ENCODE measurements at regions not wholly inside any gene's neighbourhood (a gene's known extent, or its start where the extent isn't known, plus 50 kb on each side); places are given as distances from the start of the nearest gene placed in this dataset.

DNA sequence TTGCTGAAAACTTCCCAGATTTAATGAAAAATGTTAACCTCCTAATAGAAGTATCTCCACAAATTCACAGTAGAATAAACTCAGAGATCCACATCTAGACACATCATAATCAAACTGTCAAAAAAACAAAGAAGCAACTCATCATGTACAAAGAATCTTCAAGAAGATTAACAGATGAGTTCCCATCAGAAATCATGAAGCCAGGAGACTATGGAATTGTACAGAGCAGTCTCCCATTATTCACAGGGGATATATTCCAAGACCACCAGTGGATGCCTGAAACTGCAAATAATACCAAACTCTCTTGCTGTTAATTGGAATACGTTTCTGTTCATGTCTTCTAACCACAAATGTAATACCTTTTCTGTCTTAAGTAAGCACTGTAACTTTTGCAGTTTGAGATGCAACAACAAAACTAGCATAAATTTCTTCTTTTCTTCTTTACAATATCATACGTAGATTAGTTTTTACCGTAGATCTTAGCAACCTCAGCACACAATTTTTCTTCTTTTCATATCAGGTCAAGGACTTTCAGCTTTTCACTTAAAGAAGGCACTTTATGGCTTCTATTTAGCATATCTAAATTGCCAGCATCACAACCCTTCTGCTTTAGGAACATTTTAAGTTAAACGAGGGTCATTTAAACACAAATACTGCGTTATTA lies 70.3 kb upstream of the MIR17HG start:
- no peaks in the 10 kb centered on the region for H3K36me3 Mint-ChIP-seq (ENCODE audit: low read depth)
- H2AFZ ChIP-seq, result no peak overlapping the region

DNA sequence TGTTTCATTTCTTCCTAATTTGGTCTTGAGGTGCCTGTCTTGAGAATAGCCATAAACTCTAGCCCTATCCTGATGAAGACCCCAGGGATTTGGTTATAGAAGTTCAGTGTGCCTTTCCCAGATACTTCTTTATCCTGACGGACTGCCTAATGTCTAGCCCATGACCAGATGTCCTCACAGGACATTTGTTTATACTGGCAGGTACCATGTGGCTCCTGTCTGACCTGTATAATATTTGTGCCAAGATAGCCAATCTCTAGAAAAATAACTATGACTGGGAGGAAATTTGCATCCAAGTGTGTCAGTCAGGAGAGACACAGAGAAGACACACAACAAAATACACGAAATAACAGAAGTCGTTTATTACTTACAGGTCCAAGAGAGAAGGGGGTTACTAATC lies 69.2 kb upstream of the MIR17HG start:
- H3K79me2 ChIP-seq (replicated peaks; ENCODE audit: insufficient read depth), result no peaks in the 10 kb centered on the region
- TF ChIP-seq, protein P1, sequence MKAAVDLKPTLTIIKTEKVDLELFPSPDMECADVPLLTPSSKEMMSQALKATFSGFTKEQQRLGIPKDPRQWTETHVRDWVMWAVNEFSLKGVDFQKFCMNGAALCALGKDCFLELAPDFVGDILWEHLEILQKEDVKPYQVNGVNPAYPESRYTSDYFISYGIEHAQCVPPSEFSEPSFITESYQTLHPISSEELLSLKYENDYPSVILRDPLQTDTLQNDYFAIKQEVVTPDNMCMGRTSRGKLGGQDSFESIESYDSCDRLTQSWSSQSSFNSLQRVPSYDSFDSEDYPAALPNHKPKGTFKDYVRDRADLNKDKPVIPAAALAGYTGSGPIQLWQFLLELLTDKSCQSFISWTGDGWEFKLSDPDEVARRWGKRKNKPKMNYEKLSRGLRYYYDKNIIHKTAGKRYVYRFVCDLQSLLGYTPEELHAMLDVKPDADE (IDR thresholded peaks at IDR 0.05), result no peak
- H3K4me3 Mint-ChIP-seq, result no peak overlapping the region
- no peak for DNase-seq (ENCODE audit: low spot score)
- no peaks in the 10 kb centered on the region; the same call in 2 of the 3 replicates for H3K4me1 Mint-ChIP-seq
- H4K20me1 ChIP-seq (replicated peaks; ENCODE audit: insufficient read depth), result no peaks in the 10 kb centered on the region
- H3K9me2 ChIP-seq (ENCODE audit: insufficient read depth), result no peaks in the 10 kb centered on the region
- no peaks in the 10 kb centered on the region for H3F3A ChIP-seq (replicated peaks; ENCODE audit: low read depth)
- H3K27ac Mint-ChIP-seq, result no peak overlapping the region
- no peaks in the 10 kb centered on the region for H3K36me3 Mint-ChIP-seq (ENCODE audit: low read depth)
- H3K27me3 ChIP-seq (ENCODE audit: insufficient read depth), result no peaks in the 10 kb centered on the region
- H3K27me3 Mint-ChIP-seq (ENCODE audit: insufficient read depth, low read depth, poor library complexity), result no peaks in the 10 kb centered on the region
- no peak overlapping the region for H3K4me2 ChIP-seq
- H2AFZ ChIP-seq, result no peak overlapping the region
- H3K27ac ChIP-seq (ENCODE audit: low read depth), result no peak overlapping the region
- no peak for ATAC-seq
- H3K4me1 ChIP-seq (ENCODE audit: insufficient read depth), result no peaks in the 10 kb centered on the region
- no peaks in the 10 kb centered on the region for H3K36me3 ChIP-seq (ENCODE audit: insufficient read depth)
- no peak overlapping the region for H3K4me3 ChIP-seq
- no peaks in the 10 kb centered on the region for H3K9me3 Mint-ChIP-seq

More for the DNA sequence above, 70.3 kb upstream of the MIR17HG start:
- Mint-ChIP-seq H3K9me3 (no peaks in the 10 kb centered on the region), H3K27me3 (ENCODE audit: insufficient read depth, low read depth, poor library complexity) (no peaks in the 10 kb centered on the region), H3K4me1 (no peaks in the 10 kb centered on the region; the same call in 2 of the 3 replicates), H3K27ac (no peak overlapping the region; the same call in 1 of the 2 replicates), H3K4me3 (no peak overlapping the region)
- TF ChIP-seq ZNF331 (CRISPR knock-in tag; IDR thresholded peaks at IDR 0.05; ENCODE audit: low read depth), result no peak
- TF ChIP-seq EZH2 (IDR thresholded peaks at IDR 0.05; ENCODE audit: low read depth, unreplicated experiment), result no peak
- TF ChIP-seq, protein P2, sequence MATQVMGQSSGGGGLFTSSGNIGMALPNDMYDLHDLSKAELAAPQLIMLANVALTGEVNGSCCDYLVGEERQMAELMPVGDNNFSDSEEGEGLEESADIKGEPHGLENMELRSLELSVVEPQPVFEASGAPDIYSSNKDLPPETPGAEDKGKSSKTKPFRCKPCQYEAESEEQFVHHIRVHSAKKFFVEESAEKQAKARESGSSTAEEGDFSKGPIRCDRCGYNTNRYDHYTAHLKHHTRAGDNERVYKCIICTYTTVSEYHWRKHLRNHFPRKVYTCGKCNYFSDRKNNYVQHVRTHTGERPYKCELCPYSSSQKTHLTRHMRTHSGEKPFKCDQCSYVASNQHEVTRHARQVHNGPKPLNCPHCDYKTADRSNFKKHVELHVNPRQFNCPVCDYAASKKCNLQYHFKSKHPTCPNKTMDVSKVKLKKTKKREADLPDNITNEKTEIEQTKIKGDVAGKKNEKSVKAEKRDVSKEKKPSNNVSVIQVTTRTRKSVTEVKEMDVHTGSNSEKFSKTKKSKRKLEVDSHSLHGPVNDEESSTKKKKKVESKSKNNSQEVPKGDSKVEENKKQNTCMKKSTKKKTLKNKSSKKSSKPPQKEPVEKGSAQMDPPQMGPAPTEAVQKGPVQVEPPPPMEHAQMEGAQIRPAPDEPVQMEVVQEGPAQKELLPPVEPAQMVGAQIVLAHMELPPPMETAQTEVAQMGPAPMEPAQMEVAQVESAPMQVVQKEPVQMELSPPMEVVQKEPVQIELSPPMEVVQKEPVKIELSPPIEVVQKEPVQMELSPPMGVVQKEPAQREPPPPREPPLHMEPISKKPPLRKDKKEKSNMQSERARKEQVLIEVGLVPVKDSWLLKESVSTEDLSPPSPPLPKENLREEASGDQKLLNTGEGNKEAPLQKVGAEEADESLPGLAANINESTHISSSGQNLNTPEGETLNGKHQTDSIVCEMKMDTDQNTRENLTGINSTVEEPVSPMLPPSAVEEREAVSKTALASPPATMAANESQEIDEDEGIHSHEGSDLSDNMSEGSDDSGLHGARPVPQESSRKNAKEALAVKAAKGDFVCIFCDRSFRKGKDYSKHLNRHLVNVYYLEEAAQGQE (IDR thresholded peaks at IDR 0.05; ENCODE audit: unreplicated experiment), result no peak
- no peak overlapping the region for H3K4me3 ChIP-seq
- no peaks in the 10 kb centered on the region for H4K20me1 ChIP-seq (replicated peaks; ENCODE audit: insufficient read depth)
- no peaks in the 10 kb centered on the region for H3K36me3 ChIP-seq (ENCODE audit: insufficient read depth)
- H3K4me1 ChIP-seq (ENCODE audit: insufficient read depth), result no peaks in the 10 kb centered on the region
- no peak for ATAC-seq
- no peaks in the 10 kb centered on the region for H3K9me2 ChIP-seq (ENCODE audit: insufficient read depth)
- no peak overlapping the region for H3K27ac ChIP-seq (ENCODE audit: low read depth)
- no peaks in the 10 kb centered on the region for H3K79me2 ChIP-seq (replicated peaks; ENCODE audit: insufficient read depth)
- no peak for DNase-seq (ENCODE audit: low spot score)
- no peaks in the 10 kb centered on the region for H3F3A ChIP-seq (replicated peaks; ENCODE audit: low read depth)
- no peaks in the 10 kb centered on the region for H3K27me3 ChIP-seq (ENCODE audit: insufficient read depth)
- no peak overlapping the region for H3K4me2 ChIP-seq

DNA sequence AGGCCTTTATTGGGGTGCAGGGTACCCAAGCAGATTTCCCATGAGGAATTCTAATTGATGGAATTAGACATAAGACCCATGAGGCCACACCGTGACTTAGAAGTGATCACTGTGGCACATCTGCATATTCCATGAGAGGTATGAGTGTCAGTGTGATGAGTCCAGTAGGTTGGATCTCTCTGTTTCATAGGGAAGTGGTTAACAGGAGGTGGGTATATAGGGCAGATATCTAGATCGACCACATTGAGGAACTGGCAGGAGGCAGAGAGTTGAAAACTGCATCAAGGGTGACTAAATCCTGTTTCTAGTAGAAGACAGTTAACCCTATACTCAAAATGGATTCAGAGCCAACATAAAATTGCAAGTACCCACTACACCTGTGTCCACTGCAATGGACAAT lies 68.6 kb upstream of the MIR17HG start:
- no peak overlapping the region for H3K4me3 ChIP-seq
- no peaks in the 10 kb centered on the region for H3K79me2 ChIP-seq (replicated peaks; ENCODE audit: insufficient read depth)
- no peaks in the 10 kb centered on the region for H3K9me2 ChIP-seq (ENCODE audit: insufficient read depth)
- H3K4me2 ChIP-seq, result no peak overlapping the region
- no peak overlapping the region for H3K27ac ChIP-seq (ENCODE audit: low read depth)
- no peak for ATAC-seq
- no peaks in the 10 kb centered on the region; the same call in 2 of the 3 replicates for H3K4me1 Mint-ChIP-seq
- H3K27me3 ChIP-seq (ENCODE audit: insufficient read depth), result no peaks in the 10 kb centered on the region
- H3K36me3 Mint-ChIP-seq (ENCODE audit: low read depth), result no peaks in the 10 kb centered on the region
- no peaks in the 10 kb centered on the region for H3K9me3 Mint-ChIP-seq
- no peaks in the 10 kb centered on the region for H3F3A ChIP-seq (replicated peaks; ENCODE audit: low read depth)
- no peaks in the 10 kb centered on the region for H3K27me3 Mint-ChIP-seq (ENCODE audit: insufficient read depth, low read depth, poor library complexity)
- H3K36me3 ChIP-seq (ENCODE audit: insufficient read depth), result no peaks in the 10 kb centered on the region
- DNase-seq (ENCODE audit: low spot score), result no peak
- H3K4me1 ChIP-seq (ENCODE audit: insufficient read depth), result no peaks in the 10 kb centered on the region
- H2AFZ ChIP-seq, result no peak overlapping the region
- H3K4me3 Mint-ChIP-seq, result no peak overlapping the region
- no peaks in the 10 kb centered on the region for H4K20me1 ChIP-seq (replicated peaks; ENCODE audit: insufficient read depth)
- H3K27ac Mint-ChIP-seq, result no peak overlapping the region
- TF ChIP-seq, protein P3, sequence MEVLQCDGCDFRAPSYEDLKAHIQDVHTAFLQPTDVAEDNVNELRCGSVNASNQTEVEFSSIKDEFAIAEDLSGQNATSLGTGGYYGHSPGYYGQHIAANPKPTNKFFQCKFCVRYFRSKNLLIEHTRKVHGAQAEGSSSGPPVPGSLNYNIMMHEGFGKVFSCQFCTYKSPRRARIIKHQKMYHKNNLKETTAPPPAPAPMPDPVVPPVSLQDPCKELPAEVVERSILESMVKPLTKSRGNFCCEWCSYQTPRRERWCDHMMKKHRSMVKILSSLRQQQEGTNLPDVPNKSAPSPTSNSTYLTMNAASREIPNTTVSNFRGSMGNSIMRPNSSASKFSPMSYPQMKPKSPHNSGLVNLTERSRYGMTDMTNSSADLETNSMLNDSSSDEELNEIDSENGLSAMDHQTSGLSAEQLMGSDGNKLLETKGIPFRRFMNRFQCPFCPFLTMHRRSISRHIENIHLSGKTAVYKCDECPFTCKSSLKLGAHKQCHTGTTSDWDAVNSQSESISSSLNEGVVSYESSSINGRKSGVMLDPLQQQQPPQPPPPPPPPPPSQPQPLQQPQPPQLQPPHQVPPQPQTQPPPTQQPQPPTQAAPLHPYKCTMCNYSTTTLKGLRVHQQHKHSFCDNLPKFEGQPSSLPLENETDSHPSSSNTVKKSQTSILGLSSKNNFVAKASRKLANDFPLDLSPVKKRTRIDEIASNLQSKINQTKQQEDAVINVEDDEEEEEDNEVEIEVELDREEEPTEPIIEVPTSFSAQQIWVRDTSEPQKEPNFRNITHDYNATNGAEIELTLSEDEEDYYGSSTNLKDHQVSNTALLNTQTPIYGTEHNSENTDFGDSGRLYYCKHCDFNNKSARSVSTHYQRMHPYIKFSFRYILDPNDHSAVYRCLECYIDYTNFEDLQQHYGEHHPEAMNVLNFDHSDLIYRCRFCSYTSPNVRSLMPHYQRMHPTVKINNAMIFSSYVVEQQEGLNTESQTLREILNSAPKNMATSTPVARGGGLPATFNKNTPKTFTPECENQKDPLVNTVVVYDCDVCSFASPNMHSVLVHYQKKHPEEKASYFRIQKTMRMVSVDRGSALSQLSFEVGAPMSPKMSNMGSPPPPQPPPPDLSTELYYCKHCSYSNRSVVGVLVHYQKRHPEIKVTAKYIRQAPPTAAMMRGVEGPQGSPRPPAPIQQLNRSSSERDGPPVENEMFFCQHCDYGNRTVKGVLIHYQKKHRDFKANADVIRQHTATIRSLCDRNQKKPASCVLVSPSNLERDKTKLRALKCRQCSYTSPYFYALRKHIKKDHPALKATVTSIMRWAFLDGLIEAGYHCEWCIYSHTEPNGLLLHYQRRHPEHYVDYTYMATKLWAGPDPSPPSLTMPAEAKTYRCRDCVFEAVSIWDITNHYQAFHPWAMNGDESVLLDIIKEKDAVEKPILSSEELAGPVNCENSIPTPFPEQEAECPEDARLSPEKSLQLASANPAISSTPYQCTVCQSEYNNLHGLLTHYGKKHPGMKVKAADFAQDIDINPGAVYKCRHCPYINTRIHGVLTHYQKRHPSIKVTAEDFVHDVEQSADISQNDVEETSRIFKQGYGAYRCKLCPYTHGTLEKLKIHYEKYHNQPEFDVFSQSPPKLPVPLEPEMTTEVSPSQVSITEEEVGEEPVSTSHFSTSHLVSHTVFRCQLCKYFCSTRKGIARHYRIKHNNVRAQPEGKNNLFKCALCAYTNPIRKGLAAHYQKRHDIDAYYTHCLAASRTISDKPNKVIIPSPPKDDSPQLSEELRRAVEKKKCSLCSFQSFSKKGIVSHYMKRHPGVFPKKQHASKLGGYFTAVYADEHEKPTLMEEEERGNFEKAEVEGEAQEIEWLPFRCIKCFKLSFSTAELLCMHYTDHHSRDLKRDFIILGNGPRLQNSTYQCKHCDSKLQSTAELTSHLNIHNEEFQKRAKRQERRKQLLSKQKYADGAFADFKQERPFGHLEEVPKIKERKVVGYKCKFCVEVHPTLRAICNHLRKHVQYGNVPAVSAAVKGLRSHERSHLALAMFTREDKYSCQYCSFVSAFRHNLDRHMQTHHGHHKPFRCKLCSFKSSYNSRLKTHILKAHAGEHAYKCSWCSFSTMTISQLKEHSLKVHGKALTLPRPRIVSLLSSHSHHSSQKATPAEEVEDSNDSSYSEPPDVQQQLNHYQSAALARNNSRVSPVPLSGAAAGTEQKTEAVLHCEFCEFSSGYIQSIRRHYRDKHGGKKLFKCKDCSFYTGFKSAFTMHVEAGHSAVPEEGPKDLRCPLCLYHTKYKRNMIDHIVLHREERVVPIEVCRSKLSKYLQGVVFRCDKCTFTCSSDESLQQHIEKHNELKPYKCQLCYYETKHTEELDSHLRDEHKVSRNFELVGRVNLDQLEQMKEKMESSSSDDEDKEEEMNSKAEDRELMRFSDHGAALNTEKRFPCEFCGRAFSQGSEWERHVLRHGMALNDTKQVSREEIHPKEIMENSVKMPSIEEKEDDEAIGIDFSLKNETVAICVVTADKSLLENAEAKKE (CRISPR knock-in tag; IDR thresholded peaks at IDR 0.05), result no peak

All from GM23338 (cell line).